Jurkat, Clone E6-1 (cell line): ENCODE measurements at regions not wholly inside any gene's neighbourhood (a gene's known extent, or its start where the extent isn't known, plus 50 kb on each side); places are given as distances from the start of the nearest gene placed in this dataset.
A peak's percentile ranks its signal among the peaks of the same experiment; 100 is the strongest.

ENCODE experiments used
- DNase-seq: peaks from one replicate; pipeline ENCODE4 v3.0.0-alpha.2; 2011; ENCODE audit warnings: low read depth, low spot score
- H3K4me3 ChIP-seq: 2 replicates; pipeline ENCODE4 v1.5.1; 2011; ENCODE audit warnings: mild to moderate bottlenecking, low read length, control low read depth, moderate library complexity

DNA sequence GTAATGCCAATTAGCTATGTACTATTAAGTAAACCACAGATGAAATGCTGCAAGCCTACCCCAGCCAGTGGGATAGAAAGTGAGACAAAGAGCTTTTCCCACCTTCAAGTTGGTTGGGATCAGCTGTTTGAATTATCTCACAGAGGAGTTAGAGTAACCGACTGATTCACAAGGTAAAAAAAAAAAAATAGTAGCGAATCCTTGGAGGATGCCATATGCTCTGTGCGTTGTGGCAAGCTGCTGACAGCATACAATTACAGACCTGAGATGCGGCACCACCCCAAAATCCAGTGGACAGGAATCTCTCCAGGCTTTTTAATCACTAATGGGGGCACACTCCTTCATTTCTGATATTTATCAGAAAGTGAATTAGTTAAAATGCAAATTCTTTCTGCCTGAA is 157.0 kb upstream of the RMST start:
- no peak overlapping the region for H3K4me3 ChIP-seq
- DNase-seq, result no peak

DNA sequence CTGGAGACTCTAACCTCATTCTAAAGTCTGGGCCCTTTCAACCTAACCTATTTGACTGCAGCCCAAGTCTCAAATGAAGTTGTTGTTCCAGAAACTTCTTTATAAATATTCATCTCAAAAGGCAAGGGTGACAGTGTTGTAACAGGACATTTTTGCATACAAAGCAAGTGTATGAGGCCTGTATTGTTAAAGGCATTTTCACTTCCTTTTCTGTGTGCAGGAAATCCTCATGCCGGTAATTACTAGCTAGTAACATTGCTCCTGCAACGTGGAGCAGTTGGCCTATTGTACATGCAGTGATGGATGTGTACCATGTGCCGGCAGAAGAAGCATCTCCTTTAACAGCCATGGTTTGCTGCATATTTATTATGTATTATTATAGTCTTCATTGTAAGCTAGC is 156.5 kb upstream of the RMST start:
- no peak overlapping the region for H3K4me3 ChIP-seq
- DNase-seq, result no peak

DNA sequence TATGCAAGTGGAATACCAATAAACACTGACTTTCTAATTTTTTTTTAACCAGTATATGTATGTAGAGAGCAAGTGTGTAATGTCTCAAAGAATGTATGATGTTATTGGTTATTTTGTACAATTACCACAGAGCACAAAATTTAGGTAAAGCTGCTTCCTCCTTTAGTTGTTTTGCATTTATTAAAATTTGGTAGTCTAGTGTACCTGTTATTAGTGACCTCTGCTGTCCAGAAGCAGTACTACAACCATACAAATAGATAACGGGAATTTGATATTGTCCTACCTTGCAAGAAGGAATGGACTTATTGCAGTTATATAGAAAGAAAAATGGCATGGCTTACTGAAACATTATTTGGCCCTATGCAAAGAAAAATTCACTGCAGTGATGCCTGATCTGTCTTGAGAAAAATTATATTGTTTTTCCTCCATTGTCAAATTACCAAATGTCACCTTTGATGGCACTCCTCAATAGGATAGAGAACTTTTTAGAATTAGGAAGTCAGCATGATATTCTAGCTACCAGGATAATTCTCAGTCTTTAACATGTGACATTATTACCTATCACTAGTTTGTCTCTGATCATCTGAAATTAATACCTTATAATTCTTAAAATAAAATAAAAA is 153.9 kb upstream of the RMST start:
- peak; percentile 68 for DNase-seq
- H3K4me3 ChIP-seq, result no peak overlapping the region

DNA sequence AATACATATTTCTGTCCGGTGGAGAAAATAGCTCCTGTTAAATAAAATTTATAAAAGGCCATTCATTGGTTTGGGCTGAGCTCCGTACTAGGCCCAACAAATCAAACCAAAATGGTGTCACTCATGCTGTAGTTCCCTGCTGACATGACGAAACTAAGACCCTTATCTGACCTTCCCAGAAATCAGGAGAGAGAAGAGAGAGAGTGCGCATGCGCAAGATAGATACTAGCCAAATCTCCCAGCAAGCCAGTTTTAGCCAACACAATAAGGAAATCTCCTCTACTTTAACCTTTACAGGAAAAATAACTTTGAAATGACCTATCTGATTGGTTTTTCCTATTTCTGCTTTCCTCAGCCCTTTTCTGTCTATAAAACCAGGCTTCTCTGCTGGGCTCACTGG is 152.7 kb upstream of the RMST start:
- no peak for DNase-seq
- no peak overlapping the region for H3K4me3 ChIP-seq

DNA sequence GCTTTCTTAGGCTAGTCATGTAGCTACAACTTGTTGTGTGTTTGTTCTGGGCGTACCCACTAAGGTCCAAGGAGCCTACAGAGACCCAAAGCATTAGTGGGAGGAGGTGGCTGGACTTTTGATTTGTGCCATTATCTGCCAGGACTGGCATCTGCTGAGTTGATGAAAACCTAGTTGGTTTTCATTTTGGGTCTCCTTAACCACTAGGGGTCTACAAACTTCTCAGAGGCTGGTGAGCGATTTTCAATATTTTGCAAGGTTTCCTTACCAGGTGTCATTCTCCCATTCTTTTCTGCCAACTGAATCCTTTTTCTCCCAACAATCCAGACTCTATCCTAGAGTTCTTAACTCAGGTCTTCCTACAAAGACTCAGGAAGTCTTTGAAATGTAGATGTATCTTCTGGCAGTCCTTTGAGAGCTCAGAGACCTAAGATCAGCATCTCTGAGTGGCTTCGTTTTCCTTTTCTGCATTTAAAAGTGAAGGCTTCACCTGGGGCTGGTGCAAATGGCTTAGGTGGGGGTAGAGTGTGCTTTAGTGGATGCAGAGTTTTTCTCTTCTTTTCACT is 150.0 kb upstream of the RMST start:
- no peak for DNase-seq
- no peak overlapping the region for H3K4me3 ChIP-seq

DNA sequence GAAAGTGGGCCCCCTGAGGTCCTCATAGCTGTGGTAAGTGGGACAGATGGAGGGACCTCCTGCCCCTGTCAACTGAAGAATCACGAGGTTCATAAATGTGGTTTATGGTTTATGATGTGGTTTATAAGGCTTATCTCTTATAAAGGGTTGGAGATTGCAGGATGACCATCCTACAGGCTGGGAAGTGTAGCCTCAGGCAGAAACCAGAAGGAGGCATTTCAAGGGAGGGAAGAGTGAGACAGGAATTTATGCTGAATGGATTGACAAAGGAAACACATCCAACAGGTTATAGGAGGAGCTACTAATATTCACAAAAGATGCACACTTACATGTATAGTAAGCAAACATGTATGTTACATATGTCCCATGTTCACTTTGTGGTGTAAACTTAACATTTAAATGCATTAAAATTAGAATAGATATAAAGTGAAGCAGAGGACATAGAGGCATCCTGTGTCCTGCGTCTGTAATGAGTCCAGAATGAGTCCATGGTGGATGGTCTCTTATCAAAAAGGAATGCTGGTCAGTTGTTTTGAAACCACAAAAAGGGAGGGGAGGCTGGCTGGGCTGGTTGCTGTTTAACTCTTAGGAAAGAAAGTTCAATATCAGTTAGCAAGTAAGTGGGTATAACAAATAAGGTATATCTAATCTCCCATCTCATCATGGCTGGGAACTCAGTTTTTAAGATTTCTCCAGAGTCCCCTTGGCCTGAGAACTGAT is 149.0 kb upstream of the RMST start:
- no peak overlapping the region for H3K4me3 ChIP-seq
- DNase-seq, result no peak

DNA sequence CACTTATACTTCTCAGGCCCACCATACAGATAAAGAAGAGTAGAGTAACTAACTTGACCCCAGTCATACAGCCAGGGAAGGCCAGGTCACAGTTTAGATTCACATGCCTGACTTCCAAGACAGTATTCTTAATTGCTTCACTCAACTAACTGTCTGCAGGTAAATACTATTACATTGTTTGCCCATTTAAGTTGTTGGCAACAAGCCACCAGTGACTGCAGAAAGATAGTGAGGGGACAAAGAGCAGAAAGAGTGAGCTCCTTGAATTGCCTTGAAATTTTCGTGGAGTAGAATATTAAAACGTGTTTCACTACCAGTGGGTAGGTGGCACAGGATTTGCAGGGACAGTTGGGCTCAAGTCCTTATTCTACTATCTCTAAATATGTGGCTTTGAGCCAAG is 146.3 kb upstream of the RMST start:
- H3K4me3 ChIP-seq, result no peak overlapping the region
- no peak for DNase-seq

DNA sequence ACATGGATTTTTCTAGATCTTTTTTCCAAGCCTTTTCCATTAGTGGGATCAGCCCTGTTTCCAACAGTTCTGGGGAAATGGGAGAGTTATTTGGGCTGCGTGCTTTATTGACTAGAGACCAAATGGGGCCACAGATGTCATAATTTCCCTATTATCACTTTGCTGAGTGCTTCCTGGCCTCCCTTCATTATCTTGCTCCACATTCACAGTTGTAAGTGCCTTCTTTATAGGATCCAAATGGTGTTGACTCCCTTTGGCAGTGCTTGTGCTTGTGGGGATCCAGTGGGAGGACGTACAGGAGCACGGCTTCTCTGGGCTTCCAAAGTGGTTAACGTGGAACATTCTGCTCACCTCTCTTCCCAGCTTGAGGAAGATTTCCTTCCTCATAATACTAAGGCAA is 141.0 kb upstream of the RMST start:
- H3K4me3 ChIP-seq, result no peak overlapping the region
- DNase-seq, result no peak

DNA sequence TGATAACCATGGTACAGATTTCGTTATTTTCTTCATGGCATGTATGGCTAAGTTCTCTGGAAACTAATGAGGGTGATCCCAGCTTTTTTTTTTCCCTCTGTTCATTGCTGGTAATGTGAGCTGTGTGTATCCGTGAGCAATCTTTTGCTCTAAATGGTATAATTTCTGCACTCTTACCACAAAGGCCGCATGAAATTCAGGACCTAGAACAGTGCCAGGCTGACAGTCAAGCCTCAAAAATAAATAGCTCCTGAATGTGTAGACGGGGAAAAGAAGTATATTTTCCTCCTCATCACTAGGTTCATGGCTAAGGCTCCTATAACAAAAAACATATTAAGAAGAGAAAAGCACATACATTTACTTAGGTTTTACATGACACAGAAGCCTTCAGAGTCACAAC is 140.2 kb upstream of the RMST start:
- no peak for DNase-seq
- no peak overlapping the region for H3K4me3 ChIP-seq

DNA sequence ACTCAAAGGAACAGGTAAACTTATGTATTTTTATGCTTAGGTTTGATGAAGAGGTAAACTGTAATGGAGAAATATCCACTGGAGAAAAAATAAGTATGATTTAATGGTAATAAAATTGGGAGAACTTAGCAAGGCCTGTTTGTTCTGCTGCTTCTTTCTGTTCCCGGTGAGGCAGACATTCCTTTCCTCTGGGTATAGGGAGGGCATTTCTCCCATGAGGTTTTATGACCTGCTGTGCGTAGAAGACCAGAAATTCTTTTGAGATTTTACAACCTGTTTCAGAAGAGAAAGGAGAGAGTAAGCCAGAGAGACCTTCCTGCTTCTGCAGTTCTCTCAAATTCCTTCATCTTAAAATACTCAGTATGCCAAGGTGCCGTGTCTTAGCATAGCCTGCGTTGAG is 139.4 kb upstream of the RMST start:
- H3K4me3 ChIP-seq, result no peak overlapping the region
- DNase-seq, result no peak

DNA sequence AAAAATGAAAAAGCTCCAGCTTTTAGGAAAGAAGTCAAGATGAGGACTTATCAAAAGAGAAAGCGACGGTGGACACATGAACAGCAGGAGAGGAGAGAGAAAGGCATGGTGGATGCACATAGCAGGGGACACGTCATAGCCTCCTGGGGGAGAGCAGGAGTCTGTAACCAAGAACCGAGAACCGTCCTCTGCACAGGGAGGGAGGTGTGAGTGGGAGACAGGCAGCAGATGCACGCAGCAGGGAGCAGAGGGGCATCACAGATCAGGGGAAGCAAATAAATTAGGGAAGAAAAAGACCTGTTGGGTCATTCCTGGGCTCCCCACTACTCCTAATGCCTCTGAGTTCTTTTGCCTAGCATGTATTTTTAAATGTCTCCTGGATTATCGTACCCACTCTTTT is 138.1 kb upstream of the RMST start:
- no peak for DNase-seq
- H3K4me3 ChIP-seq, result no peak overlapping the region

DNA sequence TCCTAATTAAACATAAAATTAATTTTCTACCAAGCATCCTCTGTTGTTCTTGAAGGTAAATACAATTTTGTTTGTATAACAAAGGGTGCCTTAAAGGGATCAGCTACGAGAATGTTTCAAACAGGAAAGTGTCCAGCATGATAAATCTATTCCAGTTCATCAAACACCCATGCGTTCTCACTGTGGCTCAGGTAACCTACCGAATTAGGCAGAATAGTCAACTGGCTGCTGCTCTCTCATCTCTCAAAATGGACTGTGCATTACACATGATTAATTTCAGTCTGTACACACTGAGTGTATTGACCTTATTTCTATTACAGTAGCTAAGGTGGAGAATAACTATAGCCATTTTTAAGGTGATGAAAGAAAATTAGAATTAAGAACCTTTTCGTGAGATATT is 127.5 kb upstream of the RMST start:
- DNase-seq, result no peak
- H3K4me3 ChIP-seq, result no peak overlapping the region

DNA sequence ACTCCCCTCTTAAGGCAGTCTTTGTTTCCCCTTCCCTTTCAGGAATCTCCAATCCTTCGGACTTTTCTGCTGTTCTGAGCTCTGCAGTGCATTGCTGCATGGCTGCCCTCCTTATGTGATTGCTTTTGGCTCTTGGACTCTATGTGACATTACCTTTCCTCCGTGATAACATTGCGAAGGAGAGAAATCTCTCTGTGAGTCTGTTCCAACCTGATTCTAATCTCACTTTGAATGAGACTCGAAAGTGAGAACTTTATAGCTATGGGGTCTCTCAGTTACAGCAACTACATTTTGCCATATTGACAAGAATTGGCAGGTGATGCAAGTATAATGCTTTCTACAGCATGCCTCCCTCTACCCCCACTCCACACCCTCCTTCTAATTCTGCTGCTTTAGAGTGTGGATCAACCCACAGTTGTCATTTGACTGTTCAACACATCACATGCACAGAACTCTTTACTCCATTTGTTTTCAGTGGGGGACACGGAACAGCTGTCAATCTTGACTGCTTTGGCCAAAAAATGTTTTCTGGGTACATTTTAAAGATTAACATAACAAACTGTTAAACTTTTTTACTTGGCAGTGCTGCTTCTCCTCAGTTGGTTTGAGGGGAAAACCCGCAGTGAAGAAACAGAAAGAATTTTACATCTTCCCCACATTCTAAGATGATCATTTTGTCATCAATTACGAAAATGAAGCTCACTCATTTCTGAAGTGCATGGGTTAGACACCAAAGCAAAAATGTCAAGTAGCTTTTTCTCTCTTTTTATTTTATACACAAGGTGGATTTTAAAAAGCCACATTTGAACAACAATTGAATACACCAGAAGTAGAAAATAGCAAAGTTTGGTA is 125.5 kb upstream of the RMST start:
- no peak for DNase-seq
- H3K4me3 ChIP-seq, result no peak overlapping the region

DNA sequence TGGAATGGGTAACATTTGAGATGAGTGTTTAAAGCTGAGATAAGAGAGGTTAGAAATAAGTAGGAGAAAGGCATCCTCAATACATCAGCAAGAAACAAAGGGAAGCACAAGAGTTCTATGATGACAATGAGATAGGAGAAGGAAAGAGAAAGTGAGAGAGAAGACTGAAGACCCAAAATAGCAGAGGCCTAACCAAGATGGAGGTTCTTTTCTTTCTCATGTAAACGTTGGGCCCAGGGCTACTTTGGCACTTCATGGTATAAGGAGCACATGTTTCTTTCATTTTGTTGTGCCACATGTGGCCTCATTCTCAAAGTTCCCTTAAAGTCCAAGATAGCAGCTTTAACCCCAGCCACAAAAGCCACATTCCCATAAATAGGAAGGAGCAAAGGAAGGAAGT is 120.5 kb upstream of the RMST start:
- DNase-seq, result no peak
- H3K4me3 ChIP-seq, result no peak overlapping the region

DNA sequence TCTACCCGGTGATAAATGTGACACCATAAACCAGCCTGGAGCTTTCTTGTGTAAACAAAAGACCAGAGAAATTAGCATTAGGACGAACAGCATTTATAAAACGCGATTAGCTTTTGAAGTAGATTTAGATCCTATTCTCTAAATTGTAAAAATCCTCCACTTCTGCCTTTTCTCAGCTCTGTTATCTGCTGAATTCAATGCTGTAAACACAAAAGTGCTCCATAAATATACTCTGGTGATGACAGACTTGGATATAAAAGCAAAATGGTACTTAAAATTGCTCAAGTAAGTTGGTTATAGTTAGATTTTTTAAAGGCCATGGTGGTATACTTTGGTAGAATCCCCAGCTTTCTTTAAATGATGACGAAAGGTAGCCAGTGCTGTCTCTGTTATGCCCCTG is 114.6 kb upstream of the RMST start:
- no peak for DNase-seq
- H3K4me3 ChIP-seq, result no peak overlapping the region

DNA sequence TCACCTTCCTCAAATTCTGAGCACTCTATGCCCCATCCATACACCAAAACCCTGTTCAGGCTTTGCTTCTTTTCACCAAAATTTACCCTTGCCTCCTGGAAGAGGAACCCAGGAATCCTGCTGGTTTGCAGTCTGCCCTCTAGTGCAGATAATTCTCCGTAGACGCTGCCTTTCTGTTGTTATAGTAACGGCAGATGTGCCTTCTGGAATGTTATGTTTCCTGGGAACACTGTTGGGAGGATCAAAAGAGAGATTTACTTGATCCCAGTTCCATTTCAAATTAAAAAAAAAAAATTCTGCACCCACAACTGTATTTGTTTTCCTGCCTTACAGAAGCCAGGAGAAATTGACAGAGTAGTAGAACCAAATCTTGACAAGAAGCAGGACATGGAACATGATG is 104.2 kb upstream of the RMST start:
- no peak for DNase-seq
- no peak overlapping the region for H3K4me3 ChIP-seq

DNA sequence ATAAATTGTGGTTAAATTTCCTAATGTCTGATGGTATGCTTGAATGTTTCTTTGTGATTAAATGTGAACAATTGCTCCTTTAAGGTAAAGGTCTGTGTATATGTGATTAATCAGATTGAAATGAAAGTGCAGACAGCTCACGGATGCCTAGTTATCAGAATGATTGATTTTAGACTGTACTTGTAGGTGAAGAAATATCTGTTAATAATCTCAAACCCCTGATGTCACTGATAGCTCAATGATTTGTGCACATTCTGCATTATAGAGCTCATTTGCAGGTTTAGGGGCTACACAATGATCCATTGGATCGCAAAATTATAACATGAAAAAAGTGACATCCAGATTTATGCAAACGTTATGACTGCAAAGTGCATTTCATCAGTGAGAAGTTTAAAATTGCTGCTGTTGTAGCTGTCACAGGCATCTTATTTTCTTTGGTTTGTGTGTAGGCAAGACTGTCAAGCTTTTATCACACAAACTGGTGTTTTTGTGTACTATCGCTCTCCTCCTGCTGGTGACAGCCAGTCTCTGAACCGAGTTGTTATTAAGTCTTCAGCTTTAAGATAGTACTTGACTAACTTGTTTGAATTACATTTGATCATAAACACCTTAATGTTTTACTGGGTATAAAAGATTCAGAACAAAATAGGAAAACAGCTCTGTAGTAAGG is 103.4 kb upstream of the RMST start:
- no peak for DNase-seq
- H3K4me3 ChIP-seq, result no peak overlapping the region

DNA sequence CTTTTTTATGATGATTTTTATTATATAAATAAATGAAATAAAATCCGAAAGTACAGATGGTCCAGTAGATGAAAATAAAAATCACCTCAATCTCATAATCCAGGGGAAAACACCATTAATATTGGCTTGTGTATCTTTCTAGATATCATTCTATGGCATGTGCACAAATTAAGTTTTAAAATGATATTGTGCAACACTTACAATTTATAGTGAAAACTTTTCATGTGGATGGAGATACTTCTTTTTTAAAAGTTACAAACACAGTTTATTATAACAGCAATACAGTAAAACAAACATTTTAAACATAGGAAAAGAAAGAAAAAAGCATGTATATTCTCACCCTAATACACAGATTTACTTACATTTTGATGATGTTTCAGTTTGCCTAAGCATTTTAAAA is 98.9 kb upstream of the RMST start:
- no peak overlapping the region for H3K4me3 ChIP-seq
- no peak for DNase-seq

DNA sequence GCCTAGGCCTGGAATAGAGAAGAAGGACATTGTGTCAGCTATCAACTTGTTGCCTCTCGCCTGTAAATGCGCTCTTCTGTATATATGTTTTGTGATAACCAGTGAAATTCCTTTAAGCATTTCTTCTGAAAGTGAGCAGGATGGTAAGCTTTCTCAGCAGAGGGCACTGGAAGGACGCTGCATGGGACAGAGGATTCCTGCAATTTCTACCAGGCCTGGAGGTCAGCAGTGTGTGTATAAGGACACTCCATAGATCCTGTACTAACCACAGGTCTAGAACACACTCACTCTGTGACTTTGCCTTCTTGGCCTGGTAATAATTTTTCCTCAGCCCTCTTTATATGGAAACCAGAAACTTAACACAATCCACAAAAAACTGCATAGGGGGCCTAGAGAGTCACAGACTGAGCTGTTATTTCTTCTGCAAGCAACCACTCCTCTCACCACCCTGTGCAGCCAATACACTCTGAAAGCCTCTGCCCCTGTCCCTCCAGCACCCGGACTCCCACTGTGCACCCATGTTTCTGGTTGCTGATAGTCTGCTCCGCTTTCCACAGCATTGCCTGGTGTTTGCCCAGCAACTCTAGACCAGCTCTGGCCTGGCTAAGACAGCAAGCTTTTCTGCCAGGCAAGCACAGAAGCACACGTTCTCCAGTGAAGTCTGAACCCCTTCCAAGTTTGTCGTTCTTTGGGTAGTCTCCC is 94.0 kb upstream of the RMST start:
- DNase-seq, result no peak
- no peak overlapping the region for H3K4me3 ChIP-seq
